Keratinocyte (primary cell): ENCODE measurements at regions not wholly inside any gene's neighbourhood (a gene's known extent, or its start where the extent isn't known, plus 50 kb on each side); places are given as distances from the start of the nearest gene placed in this dataset.

Source experiments
- DNase-seq: peaks from one replicate; pipeline ENCODE4 v3.0.0-alpha.2; 2011; ENCODE audit warnings: low read depth, missing footprints, low spot score
- FAIRE-seq: peaks from 2 replicates; lab custom pipeline; 2011; peaks lifted over from hg19 to GRCh38; lab: Jason Lieb, UNC
- H2AFZ ChIP-seq: 2 replicates; pipeline ENCODE4 v1.6.0; 2012; ENCODE audit warnings: low read length, control low read depth, inconsistent platforms; ENCODE audit not compliant: control insufficient read depth
- H3K27ac ChIP-seq: 2 replicates; pipeline ENCODE4 v1.5.1; 2011; ENCODE audit warnings: low read length; ENCODE audit not compliant: control insufficient read depth, insufficient read depth
- H3K27me3 ChIP-seq: 3 replicates; pipeline ENCODE4 v1.6.0; 2011; ENCODE audit warnings: low read length; ENCODE audit not compliant: control insufficient read depth, insufficient read depth; ENCODE audit errors: extremely low read depth
- H3K36me3 ChIP-seq, 2 experiments: 2 replicates in 1 of 2; 3 replicates in 1 of 2; pipeline ENCODE4 v1.5.1; 2011; ENCODE audit warnings: low read length in 2 of 2, mild to moderate bottlenecking in 1 of 2; ENCODE audit not compliant: control insufficient read depth in 2 of 2, insufficient read depth in 2 of 2; ENCODE audit errors: extremely low read depth in 1 of 2
- H3K4me1 ChIP-seq: 3 replicates; pipeline ENCODE4 v1.5.1; 2011; ENCODE audit warnings: low read length; ENCODE audit not compliant: control insufficient read depth, insufficient read depth; ENCODE audit errors: extremely low read depth
- H3K4me2 ChIP-seq: 3 replicates; pipeline ENCODE4 v1.6.0; 2011; ENCODE audit warnings: low read depth, low read length; ENCODE audit not compliant: control insufficient read depth, insufficient read depth; ENCODE audit errors: extremely low read depth
- H3K4me3 ChIP-seq, 3 experiments: fragments of 200-600 bp in 1 of 3; sonication (generic) in 1 of 3; 2 replicates in 2 of 3; 3 replicates in 1 of 3; pipeline ENCODE4 v1.5.1; 2011 to 2016; ENCODE audit warnings: low read length in 3 of 3, mild to moderate bottlenecking in 3 of 3, control low read depth in 2 of 3, inconsistent platforms in 1 of 3, low read depth in 1 of 3, mixed read lengths in 1 of 3, mixed run types in 1 of 3, moderate library complexity in 1 of 3; ENCODE audit not compliant: control insufficient read depth in 2 of 3, insufficient read depth in 2 of 3; ENCODE audit errors: extremely low read depth in 1 of 3
- H3K79me2 ChIP-seq: 2 replicates; pipeline ENCODE4 v1.6.0; 2012; ENCODE audit warnings: low read length; ENCODE audit not compliant: control insufficient read depth, insufficient read depth
- H3K9ac ChIP-seq: 3 replicates; pipeline ENCODE4 v1.6.0; 2011; ENCODE audit warnings: low read length; ENCODE audit not compliant: control insufficient read depth, insufficient read depth; ENCODE audit errors: extremely low read depth
- H3K9me1 ChIP-seq: 3 replicates; pipeline ENCODE4 v1.6.0; 2011; ENCODE audit warnings: low read length; ENCODE audit not compliant: control insufficient read depth, insufficient read depth; ENCODE audit errors: extremely low read depth
- H3K9me3 ChIP-seq: 2 replicates; pipeline ENCODE4 v1.5.1; 2012; ENCODE audit warnings: low read depth, low read length; ENCODE audit not compliant: control insufficient read depth
- H4K20me1 ChIP-seq: 3 replicates; pipeline ENCODE4 v1.6.0; 2011; ENCODE audit warnings: low read length; ENCODE audit not compliant: control insufficient read depth, insufficient read depth; ENCODE audit errors: extremely low read depth
- CTCF ChIP-seq, 3 experiments: IDR thresholded peaks in 1 of 3; conservative IDR thresholded peaks in 1 of 3; optimal IDR thresholded peaks in 1 of 3; 2 replicates in 2 of 3; 3 replicates in 1 of 3; pipeline versions ENCODE3 to v1.5.1; 2011; ENCODE audit warnings: low read length in 3 of 3, mild to moderate bottlenecking in 3 of 3, moderate library complexity in 2 of 3, control low read depth in 1 of 3, inconsistent platforms in 1 of 3; ENCODE audit not compliant: insufficient read depth in 2 of 3; ENCODE audit errors: extremely low read depth in 1 of 3
- EZH2 ChIP-seq: IDR thresholded peaks from one replicate; pipeline ENCODE4 v1.6.1; 2012; ENCODE audit warnings: inconsistent platforms, mild to moderate bottlenecking, low read length, moderate library complexity
- dilution Hi-C: fragments of 300-500 bp; cut with MboI; formaldehyde crosslinking; loops from one replicate; pipeline ENCODE4 v1.7.0; 2020; ENCODE audit warnings: low sequenced_read_pairs; ENCODE audit not compliant: extremely low pct_ligation_motif_present

DNA sequence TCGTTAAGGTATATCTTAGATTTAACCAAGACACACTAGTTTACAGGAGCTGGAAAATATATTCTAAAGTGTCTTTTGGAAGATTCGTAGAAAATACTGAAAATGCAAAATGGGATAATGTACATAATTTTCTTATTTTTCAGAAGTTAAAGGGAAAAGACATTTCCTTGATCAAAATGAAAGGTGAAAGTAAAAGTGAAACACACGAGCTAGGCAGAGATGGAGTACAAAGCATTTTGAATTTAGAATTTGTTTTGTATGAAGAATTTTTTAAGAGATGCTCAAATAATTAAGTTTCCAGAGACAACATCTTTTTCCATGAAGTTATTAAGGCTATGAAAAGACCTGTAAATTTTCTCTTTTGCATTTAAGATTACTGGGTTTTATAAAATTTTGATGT is 2192.6 kb upstream of the AGA start:
- TF ChIP-seq EZH2 (no peak), CTCF (optimal IDR thresholded peaks at IDR 0.05 in 1 of 3, IDR thresholded peaks at IDR 0.05 in 1 of 3, conservative IDR thresholded peaks at IDR 0.05 in 1 of 3; ENCODE audit: extremely low read depth in 1 of 3, insufficient read depth in 2 of 3, low read length in 3 of 3) (no peak)
- DNase-seq, result no peak
- no peak overlapping the region for H2AFZ ChIP-seq
- H3K79me2 ChIP-seq, result no peaks in the 10 kb centered on the region
- no peaks in the 10 kb centered on the region for H4K20me1 ChIP-seq
- no peaks in the 10 kb centered on the region for H3K36me3 ChIP-seq
- dilution Hi-C loops, result no loop called here
- no peaks in the 10 kb centered on the region for H3K27me3 ChIP-seq
- H3K27ac ChIP-seq, result no peak overlapping the region
- H3K4me3 ChIP-seq, result no peak overlapping the region
- no peaks in the 10 kb centered on the region for H3K9me1 ChIP-seq
- no peaks in the 10 kb centered on the region for H3K4me1 ChIP-seq
- H3K9me3 ChIP-seq, result no peaks in the 10 kb centered on the region
- FAIRE-seq, result no peak
- H3K9ac ChIP-seq, result no peak overlapping the region
- H3K4me2 ChIP-seq, result no peak overlapping the region

DNA sequence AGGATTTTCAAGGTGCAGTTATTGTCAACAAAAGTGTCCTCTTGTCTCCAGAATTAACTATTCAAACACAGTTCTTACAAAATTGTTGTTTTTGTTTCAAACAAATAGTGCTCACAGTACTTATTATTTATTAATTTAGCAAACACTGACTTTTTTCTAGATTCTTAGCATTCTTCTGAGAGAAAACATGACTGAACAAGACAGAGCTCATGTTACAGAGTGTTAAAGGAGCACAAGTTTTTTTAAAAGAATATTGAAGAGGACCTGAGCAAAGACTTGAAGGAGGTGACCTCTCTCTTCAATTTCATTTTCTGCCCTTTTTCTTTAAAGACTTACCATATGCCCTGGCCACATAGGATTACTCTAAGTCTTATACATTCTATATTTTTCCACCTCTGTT is 2220.3 kb upstream of the AGA start:
- no peak overlapping the region for H3K9ac ChIP-seq
- H3K27ac ChIP-seq, result no peak overlapping the region
- DNase-seq, result no peak
- peaks cover 7% of the 10 kb centered on the region for H3K9me3 ChIP-seq
- H4K20me1 ChIP-seq, result no peaks in the 10 kb centered on the region
- H3K36me3 ChIP-seq, result no peaks in the 10 kb centered on the region
- no peaks in the 10 kb centered on the region for H3K79me2 ChIP-seq
- no peaks in the 10 kb centered on the region for H3K4me1 ChIP-seq
- dilution Hi-C loops, result no loop called here
- no peak overlapping the region for H3K4me2 ChIP-seq
- H3K4me3 ChIP-seq, result no peak overlapping the region
- FAIRE-seq, result no peak
- TF ChIP-seq CTCF (optimal IDR thresholded peaks at IDR 0.05 in 1 of 3, IDR thresholded peaks at IDR 0.05 in 1 of 3, conservative IDR thresholded peaks at IDR 0.05 in 1 of 3; ENCODE audit: extremely low read depth in 1 of 3, insufficient read depth in 2 of 3, low read length in 3 of 3), result no peak
- TF ChIP-seq EZH2, result no peak
- no peak overlapping the region for H2AFZ ChIP-seq
- H3K27me3 ChIP-seq, result no peaks in the 10 kb centered on the region
- no peaks in the 10 kb centered on the region for H3K9me1 ChIP-seq
